Breast epithelium (tissue), 3 donors: ENCODE measurements at regions not wholly inside any gene's neighbourhood (a gene's known extent, or its start where the extent isn't known, plus 50 kb on each side); places are given as distances from the start of the nearest gene placed in this dataset.

Experiments used
- POLR2A ChIP-seq: fragments of 450-650 bp; IDR thresholded peaks from one replicate; pipeline ENCODE4 v1.6.1; 2016; ENCODE audit warnings: antibody characterized with exemption, mild to moderate bottlenecking, moderate library complexity
- POLR2AphosphoS5 ChIP-seq, 3 donors: sonication (generic); formaldehyde crosslinking; IDR thresholded peaks; one replicate each; pipeline ENCODE4 v1.6.1; 2017; ENCODE audit warnings: antibody characterized with exemption in 3 of 3
- TF ChIP-seq, protein P1 (sequence below), 3 donors: fragments of 450-650 bp; IDR thresholded peaks; one replicate each; pipeline ENCODE4 v1.5.1; 2016 to 2017; ENCODE audit warnings: antibody characterized with exemption in 3 of 3, mild to moderate bottlenecking in 3 of 3, moderate library complexity in 3 of 3

DNA sequence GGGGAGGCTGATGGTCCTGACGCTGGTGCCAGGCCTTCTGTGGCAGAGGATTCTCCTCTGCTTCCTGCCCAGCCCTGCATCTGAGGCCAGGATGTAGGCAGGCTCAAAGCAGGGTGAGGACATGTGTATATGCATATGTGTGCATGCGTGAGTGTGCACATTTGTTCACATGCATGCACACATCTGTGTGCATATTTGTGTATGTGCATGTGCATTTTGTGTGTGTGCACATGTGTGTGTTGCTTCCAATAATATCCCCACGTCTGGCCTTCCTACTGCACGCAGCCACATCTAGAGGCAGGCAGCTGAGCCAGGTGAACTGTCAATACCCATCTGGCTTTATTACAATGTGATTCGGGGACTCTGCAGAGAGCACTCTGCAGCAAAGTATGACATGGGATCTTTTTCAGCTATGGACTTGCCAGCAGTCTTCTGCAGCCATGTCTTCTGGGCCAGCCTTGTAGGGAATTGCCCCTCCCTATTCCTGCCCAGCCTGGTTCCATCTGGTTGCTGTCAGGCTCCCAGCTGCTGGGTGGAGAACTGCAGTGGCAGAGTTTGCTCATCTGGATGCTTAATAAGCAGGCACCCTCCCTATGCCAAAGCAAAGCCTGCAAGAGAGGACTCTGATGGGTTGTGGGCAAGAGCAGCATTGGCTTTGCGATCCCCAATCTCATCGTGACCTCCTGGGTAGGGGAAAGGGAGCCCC, 140.7 kb downstream of the PFKFB3 start:
- TF ChIP-seq, protein P1, sequence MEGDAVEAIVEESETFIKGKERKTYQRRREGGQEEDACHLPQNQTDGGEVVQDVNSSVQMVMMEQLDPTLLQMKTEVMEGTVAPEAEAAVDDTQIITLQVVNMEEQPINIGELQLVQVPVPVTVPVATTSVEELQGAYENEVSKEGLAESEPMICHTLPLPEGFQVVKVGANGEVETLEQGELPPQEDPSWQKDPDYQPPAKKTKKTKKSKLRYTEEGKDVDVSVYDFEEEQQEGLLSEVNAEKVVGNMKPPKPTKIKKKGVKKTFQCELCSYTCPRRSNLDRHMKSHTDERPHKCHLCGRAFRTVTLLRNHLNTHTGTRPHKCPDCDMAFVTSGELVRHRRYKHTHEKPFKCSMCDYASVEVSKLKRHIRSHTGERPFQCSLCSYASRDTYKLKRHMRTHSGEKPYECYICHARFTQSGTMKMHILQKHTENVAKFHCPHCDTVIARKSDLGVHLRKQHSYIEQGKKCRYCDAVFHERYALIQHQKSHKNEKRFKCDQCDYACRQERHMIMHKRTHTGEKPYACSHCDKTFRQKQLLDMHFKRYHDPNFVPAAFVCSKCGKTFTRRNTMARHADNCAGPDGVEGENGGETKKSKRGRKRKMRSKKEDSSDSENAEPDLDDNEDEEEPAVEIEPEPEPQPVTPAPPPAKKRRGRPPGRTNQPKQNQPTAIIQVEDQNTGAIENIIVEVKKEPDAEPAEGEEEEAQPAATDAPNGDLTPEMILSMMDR (IDR thresholded peaks at IDR 0.05) = no peak
- TF ChIP-seq POLR2A (no peak), POLR2AphosphoS5 (IDR thresholded peaks at IDR 0.05) (no peak)
